Body of pancreas (tissue), 4 donors: ENCODE measurements at regions not wholly inside any gene's neighbourhood (a gene's known extent, or its start where the extent isn't known, plus 50 kb on each side); places are given as distances from the start of the nearest gene placed in this dataset.
"Not testable (repeated sequence)": the region's sequence is repeated elsewhere in the genome, so short reads cannot be mapped to it uniquely, and the experiment has no call there.

ENCODE experiments used
- ATAC-seq: fragments of 150-250 bp; one replicate; pipeline ENCODE4 v1.9.1; 2016
- DNase-seq, 4 donors: peaks; one replicate each; pipeline ENCODE4 v3.0.0-alpha.2; 2019
- H3K27ac ChIP-seq, 4 donors: fragments of 200-600 bp; sonication (generic); 1 replicate in 3 of 4; 2 replicates in 1 of 4; pipeline versions ENCODE4 v1.5.1 to v1.6.1; 2016 to 2019; ENCODE audit warnings: mild to moderate bottlenecking in 1 of 4, mixed read lengths in 1 of 4, moderate library complexity in 1 of 4
- H3K27me3 ChIP-seq, 2 donors: fragments of 200-600 bp; sonication (generic); one replicate each; pipeline ENCODE4 v1.6.0; 2016; ENCODE audit warnings: mild to moderate bottlenecking in 1 of 2
- H3K36me3 ChIP-seq, 2 donors: fragments of 200-600 bp; sonication (generic); replicated peaks in 1 of 2; 2 replicates each; pipeline ENCODE4 v1.5.1; 2016; ENCODE audit warnings: low read depth in 2 of 2; ENCODE audit not compliant: insufficient read depth in 1 of 2
- H3K4me1 ChIP-seq: fragments of 200-600 bp; sonication (generic); one replicate; pipeline ENCODE4 v1.6.0; 2016
- H3K4me3 ChIP-seq, 2 donors: fragments of 200-600 bp; sonication (generic); 1 replicate in 1 of 2; 2 replicates in 1 of 2; pipeline ENCODE4 v1.5.1; 2016 to 2019
- H3K9me3 ChIP-seq, 3 donors: fragments of 200-600 bp; sonication (generic); 1 replicate in 2 of 3; 2 replicates in 1 of 3; pipeline ENCODE4 v1.5.1; 2016
- POLR2A ChIP-seq, 3 donors: fragments of 450-650 bp; IDR thresholded peaks; one replicate each; pipeline ENCODE4 v1.6.1; 2016; ENCODE audit warnings: antibody characterized with exemption in 3 of 3, mild to moderate bottlenecking in 2 of 3
- WGBS, 2 donors: methylation state at CpG; one replicate each; pipeline ENCODE4 v1.1.5; 2017; 5-methylcytosine and 5-hydroxymethylcytosine counted together
- intact Hi-C: fragments of 100-400 bp; cut with DNase I; formaldehyde crosslinking; loops from one replicate; pipeline ENCODE4 v1.15.1; 2023
- TF ChIP-seq, protein P1 (sequence below), 7 experiments: fragments of 450-650 bp in 4 of 7; fragments of 200-600 bp in 3 of 7; sonication (generic) in 3 of 7; IDR thresholded peaks; one replicate each; pipeline ENCODE4 v1.5.1; 2016 to 2019; ENCODE audit warnings: antibody characterized with exemption in 7 of 7

DNA sequence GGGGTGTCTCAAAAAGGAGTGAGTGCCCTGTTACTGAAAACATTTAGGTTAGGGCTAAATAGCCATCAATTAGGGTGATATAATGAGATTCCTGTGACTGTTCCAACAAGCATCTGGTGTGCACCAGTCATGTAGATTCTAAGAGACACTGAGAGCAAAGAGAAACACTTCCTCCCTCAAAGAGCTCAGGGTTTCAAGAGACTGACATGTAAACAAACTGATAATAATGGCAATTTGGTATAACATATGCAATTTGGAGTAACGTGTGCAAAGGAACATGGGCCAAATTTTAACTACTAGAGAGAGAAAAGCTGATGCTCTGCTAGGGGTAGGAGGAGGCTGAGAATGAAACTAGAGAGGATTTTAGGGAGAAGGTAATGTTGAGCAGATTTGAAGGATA lies 237.1 kb downstream of the BMP4 start:
- H3K9me3 ChIP-seq: no peaks in the 10 kb centered on the region
- no peak overlapping the region for H3K27ac ChIP-seq
- H3K4me1 ChIP-seq: peaks cover 4% of the 10 kb centered on the region
- ATAC-seq: no peak
- no peaks in the 10 kb centered on the region for H3K36me3 ChIP-seq
- no peak for DNase-seq
- TF ChIP-seq, protein P1, sequence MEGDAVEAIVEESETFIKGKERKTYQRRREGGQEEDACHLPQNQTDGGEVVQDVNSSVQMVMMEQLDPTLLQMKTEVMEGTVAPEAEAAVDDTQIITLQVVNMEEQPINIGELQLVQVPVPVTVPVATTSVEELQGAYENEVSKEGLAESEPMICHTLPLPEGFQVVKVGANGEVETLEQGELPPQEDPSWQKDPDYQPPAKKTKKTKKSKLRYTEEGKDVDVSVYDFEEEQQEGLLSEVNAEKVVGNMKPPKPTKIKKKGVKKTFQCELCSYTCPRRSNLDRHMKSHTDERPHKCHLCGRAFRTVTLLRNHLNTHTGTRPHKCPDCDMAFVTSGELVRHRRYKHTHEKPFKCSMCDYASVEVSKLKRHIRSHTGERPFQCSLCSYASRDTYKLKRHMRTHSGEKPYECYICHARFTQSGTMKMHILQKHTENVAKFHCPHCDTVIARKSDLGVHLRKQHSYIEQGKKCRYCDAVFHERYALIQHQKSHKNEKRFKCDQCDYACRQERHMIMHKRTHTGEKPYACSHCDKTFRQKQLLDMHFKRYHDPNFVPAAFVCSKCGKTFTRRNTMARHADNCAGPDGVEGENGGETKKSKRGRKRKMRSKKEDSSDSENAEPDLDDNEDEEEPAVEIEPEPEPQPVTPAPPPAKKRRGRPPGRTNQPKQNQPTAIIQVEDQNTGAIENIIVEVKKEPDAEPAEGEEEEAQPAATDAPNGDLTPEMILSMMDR (IDR thresholded peaks at IDR 0.05): no peak
- TF ChIP-seq POLR2A (IDR thresholded peaks at IDR 0.05): no peak
- 32% methylated on average over 1 of the region's 1 CpG for WGBS, 2 donors
- intact Hi-C loops: no loop called here
- H3K27me3 ChIP-seq: no peaks in the 10 kb centered on the region
- H3K4me3 ChIP-seq: no peak overlapping the region

DNA sequence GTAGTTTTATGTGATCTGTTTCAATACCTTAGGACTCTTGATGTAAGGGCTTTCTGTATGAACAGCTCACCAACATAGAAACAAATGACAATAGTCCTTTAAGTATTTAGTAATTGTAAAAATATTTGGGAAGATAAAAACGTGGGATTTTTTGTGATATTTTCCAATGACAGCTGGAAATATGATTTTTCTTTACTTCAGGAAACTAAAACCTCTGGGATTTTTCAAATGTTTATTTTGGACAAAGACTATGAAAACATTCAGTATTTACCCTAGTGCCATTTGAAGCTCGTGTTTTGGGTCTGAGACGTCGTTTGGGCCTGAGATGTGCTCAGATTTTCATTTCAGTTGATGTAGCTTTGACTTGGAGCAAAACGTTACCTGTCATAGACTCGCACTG lies 240.0 kb downstream of the BMP4 start:
- Histone ChIP-seq H3K9me3 (no peaks in the 10 kb centered on the region), H3K4me1 (peaks cover 5% of the 10 kb centered on the region), H3K4me3 (no peak overlapping the region), H3K27ac (no peak overlapping the region), H3K27me3 (no peaks in the 10 kb centered on the region), H3K36me3 (no peaks in the 10 kb centered on the region)
- no peak for TF ChIP-seq POLR2A (IDR thresholded peaks at IDR 0.05)
- TF ChIP-seq, protein P1 (IDR thresholded peaks at IDR 0.05): no peak
- ATAC-seq (no peak), DNase-seq (no peak)
- WGBS, 2 donors: 37 to 41% methylated on average over 6 of the region's 6 CpGs
- intact Hi-C loops: no loop called here

- Histone ChIP-seq H3K4me3 (no peak overlapping the region), H3K9me3 (no peaks in the 10 kb centered on the region), H3K27ac (peak overlapping the region in 2 of 4 donors; percentile 39 to 57), H3K27me3 (no peaks in the 10 kb centered on the region), H3K4me1 (peaks cover 5% of the 10 kb centered on the region), H3K36me3 (no peaks in the 10 kb centered on the region)
- TF ChIP-seq POLR2A (IDR thresholded peaks at IDR 0.05): no peak
- TF ChIP-seq, protein P1 (IDR thresholded peaks at IDR 0.05): no peak
- peak; percentile 66 for ATAC-seq
- WGBS, 2 donors: 12 to 31% methylated on average over 3 of the region's 3 CpGs
- intact Hi-C loops: no loop called here
- DNase-seq: peak in 1 of 4 donors; percentile 7
These were observed 241.4 kb downstream of the BMP4 start for GRCh38 chr14:53715193-53715721.

DNA sequence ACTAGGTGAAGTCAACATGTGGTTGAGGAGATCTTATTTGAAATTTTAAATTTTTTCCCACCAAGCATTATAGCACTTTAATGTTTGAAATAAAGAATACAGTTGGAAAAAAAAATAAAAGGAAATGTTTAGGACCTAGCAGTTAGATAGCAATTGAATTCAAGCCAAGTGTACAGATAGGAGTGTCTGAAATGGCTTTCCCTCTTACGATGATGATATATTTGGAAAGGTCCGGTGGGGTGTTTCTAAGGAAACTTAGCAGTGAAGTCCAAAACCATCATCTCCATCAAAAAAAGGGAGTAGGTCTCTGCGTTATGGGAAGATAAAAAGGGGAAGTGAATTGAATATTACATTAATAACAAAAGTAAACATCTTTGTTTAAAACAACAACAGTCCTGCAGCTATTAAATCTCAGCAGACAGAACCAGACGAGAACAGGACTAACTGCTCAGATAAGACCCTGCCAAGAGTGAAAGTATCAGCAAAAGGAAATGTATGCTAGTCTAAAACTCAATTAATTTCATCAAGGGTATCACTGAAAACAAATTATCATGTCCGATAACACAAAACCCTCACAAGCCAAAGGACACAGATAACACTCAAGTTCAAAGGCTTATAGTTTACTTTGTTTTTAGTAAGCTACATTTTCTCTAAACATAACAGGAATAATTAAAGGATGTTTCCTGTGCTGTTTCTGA lies 242.0 kb downstream of the BMP4 start:
- ATAC-seq (no peak), DNase-seq (no peak)
- H3K4me3 ChIP-seq: no peak overlapping the region
- no peaks in the 10 kb centered on the region for H3K27me3 ChIP-seq
- no peaks in the 10 kb centered on the region for H3K9me3 ChIP-seq
- H3K36me3 ChIP-seq: no peaks in the 10 kb centered on the region
- intact Hi-C loops: no loop called here
- WGBS, 2 donors: 11 to 12% methylated on average over 5 of the region's 5 CpGs
- peak overlapping the region in 2 of 4 donors; percentile 39 to 57 for H3K27ac ChIP-seq
- peaks cover 5% of the 10 kb centered on the region for H3K4me1 ChIP-seq
- TF ChIP-seq POLR2A (IDR thresholded peaks at IDR 0.05): no peak
- TF ChIP-seq, protein P1 (IDR thresholded peaks at IDR 0.05): no peak

DNA sequence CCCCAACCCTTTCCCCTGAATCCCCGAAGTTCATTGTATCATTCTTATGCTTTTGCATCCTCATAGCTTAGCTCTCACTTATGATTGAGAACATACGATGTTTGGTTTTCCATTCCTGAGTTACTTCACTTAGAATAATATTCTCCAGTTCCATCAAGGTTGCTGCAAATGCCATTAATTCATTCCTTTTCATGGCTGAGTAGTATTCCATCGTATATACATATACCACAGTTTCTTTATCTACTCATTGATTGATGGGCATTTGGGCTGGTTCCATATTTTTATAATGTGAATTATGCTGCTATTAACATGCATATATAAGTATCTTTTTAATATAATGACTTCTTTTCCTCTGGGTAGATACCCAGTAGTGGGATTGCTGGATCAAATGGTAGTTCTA lies 243.7 kb downstream of the BMP4 start:
- H3K27ac ChIP-seq, H3K9me3 ChIP-seq, H3K4me1 ChIP-seq, H3K4me3 ChIP-seq, H3K36me3 ChIP-seq, ATAC-seq, DNase-seq, H3K27me3 ChIP-seq, intact Hi-C loops: not testable (repeated sequence)
- WGBS, 2 donors: 78 to 82% methylated on average over 3 of the region's 3 CpGs
